H1 (cell line): ENCODE measurements at regions not wholly inside any gene's neighbourhood (a gene's known extent, or its start where the extent isn't known, plus 50 kb on each side); places are given as distances from the start of the nearest gene placed in this dataset.

Experiments
- CTCF ChIA-PET: fragments of 300-600 bp; sonication (Branson Sonifier 250); formaldehyde crosslinking; loops from one replicate; lab custom pipeline; 2021; ENCODE audit not compliant: partially characterized antibody; lab: Charles Lee
- POLR2A ChIA-PET: fragments of 300-600 bp; sonication (Branson Sonifier 250); formaldehyde crosslinking; loops from one replicate; lab custom pipeline; 2021; ENCODE audit warnings: inconsistent platforms; ENCODE audit not compliant: partially characterized antibody; lab: Charles Lee
- DNase-seq, 2 experiments: peaks; one replicate each; pipeline versions ENCODE4 v3.0.0 to v3.0.0-alpha.2; 2010 to 2022; ENCODE audit warnings: low spot score in 2 of 2, low read depth in 1 of 2, mixed read lengths in 1 of 2
- FAIRE-seq: peaks from 2 replicates; lab custom pipeline; 2011; peaks lifted over from hg19 to GRCh38; lab: Jason Lieb, UNC
- H2AFZ ChIP-seq: 2 replicates; pipeline ENCODE4 v1.8.1; 2012; ENCODE audit warnings: low read length, inconsistent platforms
- H2AK5ac ChIP-seq: 2 replicates; pipeline ENCODE4 v1.6.1; 2013; ENCODE audit warnings: low read depth, low read length
- H2BK120ac ChIP-seq: replicated peaks from 2 replicates; pipeline ENCODE3; 2013; ENCODE audit warnings: low read depth, low read length, inconsistent platforms
- H2BK12ac ChIP-seq: 2 replicates; pipeline ENCODE4 v1.6.1; 2013; ENCODE audit warnings: low read depth, low read length
- H2BK15ac ChIP-seq: 2 replicates; pipeline ENCODE4 v1.6.1; 2013; ENCODE audit warnings: low read length
- H2BK20ac ChIP-seq: 2 replicates; pipeline ENCODE4 v1.6.1; 2013; ENCODE audit warnings: low read length
- H2BK5ac ChIP-seq: 2 replicates; pipeline ENCODE4 v1.6.1; 2013; ENCODE audit warnings: low read depth, low read length
- H3K14ac ChIP-seq: 2 replicates; pipeline ENCODE4 v1.6.1; 2013; ENCODE audit warnings: inconsistent platforms; ENCODE audit not compliant: insufficient read length
- H3K18ac ChIP-seq: 2 replicates; pipeline ENCODE4 v1.6.1; 2013; ENCODE audit warnings: low read length; ENCODE audit errors: extremely low read depth
- H3K23ac ChIP-seq: 2 replicates; pipeline ENCODE4 v1.6.1; 2013; ENCODE audit warnings: inconsistent platforms; ENCODE audit not compliant: insufficient read length
- H3K23me2 ChIP-seq: 2 replicates; pipeline ENCODE4 v1.6.1; 2013; ENCODE audit warnings: low read depth, low read length
- H3K27ac ChIP-seq: 2 replicates; pipeline ENCODE4 v1.6.1; 2011; ENCODE audit warnings: low read depth, low read length, inconsistent platforms
- H3K27me3 ChIP-seq, 4 experiments: replicated peaks in 1 of 4; 1 replicate in 1 of 4; 2 replicates in 3 of 4; pipeline versions ENCODE4 v1.6.1 to v1.8.1; 2011 to 2013; ENCODE audit warnings: low read length in 3 of 4, mild to moderate bottlenecking in 3 of 4, inconsistent platforms in 2 of 4, mixed read lengths in 2 of 4, moderate library complexity in 1 of 4; ENCODE audit not compliant: control insufficient read depth in 3 of 4, insufficient read depth in 3 of 4; ENCODE audit errors: extremely low read depth in 1 of 4
- H3K36me3 ChIP-seq, 4 experiments: 2 replicates each; pipeline versions ENCODE4 v1.6.1 to v1.8.1; 2011 to 2013; ENCODE audit warnings: mild to moderate bottlenecking in 4 of 4, low read length in 3 of 4, moderate library complexity in 2 of 4, control low read depth in 1 of 4, inconsistent platforms in 1 of 4; ENCODE audit not compliant: insufficient read depth in 4 of 4, control insufficient read depth in 2 of 4
- H3K4ac ChIP-seq: replicated peaks from 2 replicates; pipeline ENCODE3; 2013; ENCODE audit warnings: low read length, low read depth, mixed read lengths, inconsistent platforms; ENCODE audit not compliant: insufficient read length
- H3K4me1 ChIP-seq, 4 experiments: replicated peaks in 1 of 4; 1 replicate in 1 of 4; 2 replicates in 3 of 4; pipeline versions ENCODE4 v1.6.1 to v1.8.1; 2011 to 2013; ENCODE audit warnings: low read length in 3 of 4, inconsistent platforms in 2 of 4, mixed read lengths in 1 of 4; ENCODE audit not compliant: insufficient read depth in 4 of 4, control insufficient read depth in 3 of 4
- H3K4me2 ChIP-seq, 2 experiments: 2 replicates each; pipeline versions ENCODE4 v1.6.1 to v1.8.1; 2011 to 2013; ENCODE audit warnings: low read depth in 2 of 2, low read length in 2 of 2, control low read depth in 1 of 2, inconsistent platforms in 1 of 2, mild to moderate bottlenecking in 1 of 2; ENCODE audit not compliant: insufficient read depth in 1 of 2
- H3K4me3 ChIP-seq, 4 experiments: fragments of 200-600, 300-600 bp in 1 of 4; sonication (generic), shearing (Covaris generic), sonication (Bioruptor Twin) in 1 of 4; 2 replicates each; pipeline versions ENCODE4 v1.5.1 to v1.8.1; 2011 to 2016; ENCODE audit warnings: low read length in 4 of 4, low read depth in 3 of 4, control low read depth in 2 of 4, inconsistent platforms in 2 of 4, mild to moderate bottlenecking in 2 of 4, mixed read lengths in 1 of 4, moderate library complexity in 1 of 4; ENCODE audit not compliant: insufficient read depth in 2 of 4; ENCODE audit errors: extremely low read depth in 1 of 4
- H3K56ac ChIP-seq: replicated peaks from 2 replicates; pipeline ENCODE3; 2013; ENCODE audit warnings: low read depth, mild to moderate bottlenecking, mixed read lengths, low read length, inconsistent platforms; ENCODE audit not compliant: insufficient read length
- H3K79me1 ChIP-seq: 2 replicates; pipeline ENCODE4 v1.6.1; 2013; ENCODE audit warnings: low read depth, low read length, control low read depth
- H3K79me2 ChIP-seq, 2 experiments: 2 replicates each; pipeline versions ENCODE4 v1.6.1 to v1.8.1; 2012 to 2013; ENCODE audit warnings: low read length in 2 of 2, mild to moderate bottlenecking in 2 of 2, inconsistent platforms in 1 of 2; ENCODE audit not compliant: insufficient read depth in 2 of 2, control insufficient read depth in 1 of 2
- H3K9ac ChIP-seq, 4 experiments: replicated peaks in 1 of 4; 1 replicate in 1 of 4; 2 replicates in 3 of 4; pipeline versions ENCODE4 v1.6.1 to v1.8.1; 2011 to 2013; ENCODE audit warnings: low read depth in 3 of 4, low read length in 3 of 4, control low read depth in 2 of 4, mild to moderate bottlenecking in 2 of 4, moderate library complexity in 2 of 4, inconsistent platforms in 1 of 4; ENCODE audit errors: extremely low read depth in 1 of 4
- H3K9me3 ChIP-seq, 2 experiments: 2 replicates each; pipeline versions ENCODE4 v1.6.1 to v1.8.1; 2012 to 2013; ENCODE audit warnings: mild to moderate bottlenecking in 2 of 2, moderate library complexity in 2 of 2, control low read depth in 1 of 2, inconsistent platforms in 1 of 2, low read depth in 1 of 2, low read length in 1 of 2, mixed read lengths in 1 of 2; ENCODE audit not compliant: insufficient read depth in 2 of 2
- H4K20me1 ChIP-seq, 2 experiments: replicated peaks in 1 of 2; 2 replicates each; pipeline versions ENCODE3 to v1.8.1; 2011 to 2013; ENCODE audit warnings: inconsistent platforms in 2 of 2, low read length in 2 of 2, mild to moderate bottlenecking in 1 of 2; ENCODE audit not compliant: insufficient read depth in 2 of 2, control insufficient read depth in 1 of 2
- H4K5ac ChIP-seq: 2 replicates; pipeline ENCODE4 v1.6.1; 2013; ENCODE audit warnings: low read length, low read depth, mixed read lengths, inconsistent platforms; ENCODE audit not compliant: insufficient read length
- H4K8ac ChIP-seq: 2 replicates; pipeline ENCODE4 v1.8.0; 2013; ENCODE audit warnings: mild to moderate bottlenecking, moderate library complexity, low read length, inconsistent platforms; ENCODE audit not compliant: insufficient read depth; ENCODE audit errors: extremely low read depth
- H4K91ac ChIP-seq: replicated peaks from 2 replicates; pipeline ENCODE3; 2013; ENCODE audit warnings: low read length, mixed read lengths, inconsistent platforms; ENCODE audit not compliant: insufficient read length
- PHF8 ChIP-seq: fragments of 200-600 bp; sonication (generic); conservative IDR thresholded peaks from 2 replicates; pipeline ENCODE4 v1.7.1; 2012; ENCODE audit warnings: low read depth, mild to moderate bottlenecking, inconsistent platforms, low read length, moderate library complexity
- WGBS, 2 experiments: shearing (Covaris generic) in 1 of 2; methylation state at CpG; one replicate each; pipeline versions ENCODE4 v1.1.6 to v1.1.7; 2013 to 2015; ENCODE audit warnings: low lambda C conversion rate in 2 of 2, mixed read lengths in 2 of 2, inconsistent platforms in 1 of 2, low coverage in 1 of 2, missing lambda C conversion rate in 1 of 2; ENCODE audit not compliant: insufficient replicate concordance in 2 of 2, insufficient coverage in 1 of 2, insufficient read length in 1 of 2; ENCODE audit errors: extremely low coverage in 1 of 2, missing lambda C conversion rate in 1 of 2; 5-methylcytosine and 5-hydroxymethylcytosine counted together
- TF ChIP-seq, protein P1 (sequence below), 3 experiments: IDR thresholded peaks; 1 replicate in 2 of 3; 2 replicates in 1 of 3; pipeline versions ENCODE4 v1.5.1 to v1.6.1; 2011; ENCODE audit warnings: low read length in 3 of 3, mild to moderate bottlenecking in 3 of 3, inconsistent platforms in 2 of 3, low read depth in 1 of 3, moderate library complexity in 1 of 3; ENCODE audit not compliant: insufficient read depth in 1 of 3; ENCODE audit errors: control extremely low read depth in 1 of 3

DNA sequence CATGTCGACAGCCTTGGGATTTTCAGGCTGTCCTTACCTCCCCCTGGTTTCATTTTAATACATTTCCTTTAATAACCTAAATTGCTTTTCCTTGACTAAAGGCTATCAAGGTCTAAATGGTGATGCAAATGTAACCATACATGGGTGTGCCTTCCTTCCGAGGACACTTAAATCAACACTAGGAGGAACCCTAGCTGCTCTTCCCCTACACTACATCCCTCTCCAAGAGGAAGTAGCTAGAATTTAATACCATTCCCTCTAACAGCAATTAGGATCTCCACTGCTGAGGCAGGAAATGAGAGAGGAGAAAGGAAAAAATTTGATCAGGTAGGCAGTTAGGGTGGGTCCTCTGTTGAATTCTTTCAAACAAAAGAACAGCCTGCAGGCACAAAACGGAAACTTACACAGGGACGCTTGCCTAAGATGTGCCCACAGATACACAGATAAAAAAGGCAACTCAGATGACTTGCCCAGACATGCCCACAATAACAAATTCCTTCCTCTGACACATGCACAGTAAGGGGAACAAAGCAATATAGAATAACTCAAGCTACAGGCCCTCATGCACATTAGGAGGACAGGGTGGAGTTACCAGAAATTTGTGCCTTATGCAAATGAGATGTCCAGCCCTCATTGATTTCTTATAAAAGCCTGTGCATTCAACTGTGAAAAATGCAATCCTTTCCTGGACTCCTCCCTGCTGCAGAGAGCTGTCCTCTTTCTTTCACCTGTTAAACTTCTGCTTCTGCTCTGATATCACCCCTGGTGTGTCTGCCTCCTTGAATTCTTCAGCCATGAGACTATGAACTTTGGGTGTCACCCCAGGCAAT is 1024.4 kb upstream of the CADM2 start:
- H3K79me2 ChIP-seq: no peaks in the 10 kb centered on the region
- no peak for FAIRE-seq
- H3K4me2 ChIP-seq: no peak overlapping the region

More for the DNA sequence above, 1024.4 kb upstream of the CADM2 start:
- Histone ChIP-seq H3K27me3 (no peaks in the 10 kb centered on the region), H3K14ac (no peak overlapping the region), H3K4ac (no peak overlapping the region), H2BK12ac (no peak overlapping the region), H2AK5ac (no peak overlapping the region), H2BK15ac (no peak overlapping the region), H3K4me1 (no peaks in the 10 kb centered on the region), H3K4me3 (no peak overlapping the region), H2BK5ac (peak overlapping the region; percentile 1; the same call in 1 of the 2 replicates), H4K20me1 (no peaks in the 10 kb centered on the region), H3K9me3 (peaks cover 8 to 11% of the 10 kb centered on the region in 2 experiments; a peak in 3 of 4 replicates), H3K23me2 (no peaks in the 10 kb centered on the region), H3K23ac (no peak overlapping the region), H2BK120ac (peak overlapping the region; percentile 61), H4K8ac (no peak overlapping the region), H3K56ac (no peak overlapping the region), H3K18ac (no peak overlapping the region), H4K91ac (no peak overlapping the region), H4K5ac (no peak overlapping the region), H3K79me1 (no peaks in the 10 kb centered on the region), H3K36me3 (peaks cover 0 to 4% (median 0%) of the 10 kb centered on the region in 4 experiments; a peak in 1 of 8 replicates), H2AFZ (peak overlapping the region; percentile 74), H3K9ac (no peak overlapping the region), H2BK20ac (no peak overlapping the region), H3K27ac (no peak overlapping the region)
- 90% methylated on average over 4 of the region's 4 CpGs; no CpG with 5 or more reads in 1 of the 2 experiments for WGBS, 2 experiments
- POLR2A ChIA-PET: no interaction called here
- DNase-seq: no peak
- TF ChIP-seq, protein P1, sequence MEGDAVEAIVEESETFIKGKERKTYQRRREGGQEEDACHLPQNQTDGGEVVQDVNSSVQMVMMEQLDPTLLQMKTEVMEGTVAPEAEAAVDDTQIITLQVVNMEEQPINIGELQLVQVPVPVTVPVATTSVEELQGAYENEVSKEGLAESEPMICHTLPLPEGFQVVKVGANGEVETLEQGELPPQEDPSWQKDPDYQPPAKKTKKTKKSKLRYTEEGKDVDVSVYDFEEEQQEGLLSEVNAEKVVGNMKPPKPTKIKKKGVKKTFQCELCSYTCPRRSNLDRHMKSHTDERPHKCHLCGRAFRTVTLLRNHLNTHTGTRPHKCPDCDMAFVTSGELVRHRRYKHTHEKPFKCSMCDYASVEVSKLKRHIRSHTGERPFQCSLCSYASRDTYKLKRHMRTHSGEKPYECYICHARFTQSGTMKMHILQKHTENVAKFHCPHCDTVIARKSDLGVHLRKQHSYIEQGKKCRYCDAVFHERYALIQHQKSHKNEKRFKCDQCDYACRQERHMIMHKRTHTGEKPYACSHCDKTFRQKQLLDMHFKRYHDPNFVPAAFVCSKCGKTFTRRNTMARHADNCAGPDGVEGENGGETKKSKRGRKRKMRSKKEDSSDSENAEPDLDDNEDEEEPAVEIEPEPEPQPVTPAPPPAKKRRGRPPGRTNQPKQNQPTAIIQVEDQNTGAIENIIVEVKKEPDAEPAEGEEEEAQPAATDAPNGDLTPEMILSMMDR (IDR thresholded peaks at IDR 0.05; ENCODE audit: control extremely low read depth in 1 of 3, insufficient read depth in 1 of 3, low read depth in 1 of 3, low read length in 3 of 3): peak in 1 of 3 experiments; percentile 7; a peak in 1 of 4 replicates
- no peak for TF ChIP-seq PHF8
- CTCF ChIA-PET: interaction anchor here (0.6 kb wide), 1 partner anchor 1438 kb away, joined by 3 read pairs; no protein-coding TSS in a partner anchor
